Esophagus squamous epithelium (tissue), 4 donors: ENCODE measurements at regions not wholly inside any gene's neighbourhood (a gene's known extent, or its start where the extent isn't known, plus 50 kb on each side); places are given as distances from the start of the nearest gene placed in this dataset.

Source experiments
- CTCF ChIP-seq, 6 experiments: fragments of 450-650 bp in 4 of 6; fragments of 200-600 bp in 2 of 6; sonication (generic) in 2 of 6; IDR thresholded peaks; one replicate each; pipeline ENCODE4 v1.5.1; 2016 to 2019; ENCODE audit warnings: antibody characterized with exemption in 6 of 6, mild to moderate bottlenecking in 4 of 6, moderate library complexity in 4 of 6
- POLR2A ChIP-seq, 4 donors: fragments of 450-650 bp; IDR thresholded peaks; one replicate each; pipeline ENCODE4 v1.6.1; 2017; ENCODE audit warnings: antibody characterized with exemption in 4 of 4, mild to moderate bottlenecking in 4 of 4, moderate library complexity in 3 of 4

GRCh38 chr17:13933441-13934276, 135.6 kb upstream of the COX10 start:
- TF ChIP-seq POLR2A (IDR thresholded peaks at IDR 0.05) (no peak), CTCF (IDR thresholded peaks at IDR 0.05) (no peak)
